ENCODE measurements at regions not wholly inside any gene's neighbourhood (a gene's known extent, or its start where the extent isn't known, plus 50 kb on each side); places are given as distances from the start of the nearest gene placed in this dataset.
A peak's percentile ranks its signal among the peaks of the same experiment; 100 is the strongest.

DNA sequence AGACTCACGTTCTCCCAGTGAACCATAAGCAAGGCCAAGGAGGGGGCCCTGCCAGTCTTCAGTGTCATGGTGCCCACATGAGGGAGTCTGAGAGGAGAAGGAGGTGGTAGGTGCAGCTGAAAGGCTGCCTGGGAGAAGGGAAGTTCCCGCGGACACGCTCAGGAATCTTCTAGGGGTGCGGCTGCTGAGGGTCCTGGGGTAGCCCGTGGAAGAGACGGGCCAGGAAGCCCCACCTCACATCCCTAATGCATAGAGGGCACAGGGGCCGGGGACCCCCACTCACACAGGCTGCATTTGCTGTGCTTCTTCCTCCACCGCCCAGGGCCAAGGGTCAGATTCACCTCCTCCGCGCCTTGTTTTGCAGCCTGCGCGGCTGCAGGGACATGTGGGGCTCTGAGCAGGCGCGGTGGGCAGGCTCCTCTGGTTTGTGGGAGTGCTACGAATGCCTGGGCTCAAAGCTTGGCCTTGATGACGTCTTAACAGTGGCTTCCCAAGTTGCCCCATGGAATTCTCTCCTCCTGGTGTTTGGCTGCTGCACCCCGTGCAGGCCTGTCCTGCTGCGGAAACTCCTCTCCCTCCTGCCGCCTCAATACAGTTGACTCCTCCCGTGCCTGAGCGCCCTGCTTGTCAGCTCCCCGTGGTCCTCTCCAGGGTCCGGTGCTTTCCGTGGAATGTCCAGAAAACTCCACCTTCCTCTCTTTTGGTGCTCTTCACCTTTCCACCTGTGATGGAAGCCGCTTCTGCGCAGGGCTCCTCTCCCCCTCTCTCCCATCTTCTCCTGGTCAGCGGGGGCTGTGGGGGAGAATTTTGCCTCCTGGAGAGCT is 95.7 kb downstream of the VAPA start:
- DNase-seq, result no peak

DNA sequence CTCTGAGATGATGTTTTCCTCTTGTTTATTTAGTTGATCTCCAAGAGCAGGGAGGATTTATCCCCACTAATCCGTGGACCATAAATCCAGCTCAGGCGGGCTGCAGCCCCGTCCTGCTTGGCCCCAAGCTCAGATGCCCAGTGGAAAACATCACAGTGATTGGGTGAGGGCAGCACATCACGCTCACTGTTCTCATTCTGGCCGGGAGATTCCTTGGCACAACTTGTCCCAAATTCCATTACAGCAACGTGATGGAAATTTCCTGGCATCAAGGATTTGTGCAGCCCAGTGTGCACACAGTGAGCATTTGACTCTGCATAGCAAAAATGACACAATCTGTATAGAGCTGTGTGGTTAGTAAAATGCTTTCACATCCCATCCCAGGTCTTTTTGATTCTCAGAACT is 96.8 kb downstream of the VAPA start:
- DNase-seq, result no peak

DNA sequence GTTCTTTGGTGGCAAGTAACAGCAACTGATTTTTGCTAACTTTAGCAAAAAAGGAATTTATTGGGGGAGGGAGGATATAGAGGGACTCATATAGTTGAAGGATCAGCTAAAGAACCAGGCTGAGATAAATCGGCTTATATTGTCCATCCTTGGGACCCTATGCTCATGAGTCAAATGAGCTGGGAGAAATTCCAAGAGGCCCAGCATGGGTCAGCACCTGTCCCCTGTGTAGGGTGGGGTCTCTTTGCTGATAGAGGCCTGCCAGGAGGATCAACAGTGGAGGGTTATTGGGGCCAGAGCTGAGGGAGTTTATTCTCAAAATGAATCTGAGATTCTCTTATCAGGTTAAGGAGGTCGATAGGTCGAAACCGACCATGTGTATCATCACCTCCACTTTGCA is 97.2 kb downstream of the VAPA start:
- no peak for DNase-seq

DNA sequence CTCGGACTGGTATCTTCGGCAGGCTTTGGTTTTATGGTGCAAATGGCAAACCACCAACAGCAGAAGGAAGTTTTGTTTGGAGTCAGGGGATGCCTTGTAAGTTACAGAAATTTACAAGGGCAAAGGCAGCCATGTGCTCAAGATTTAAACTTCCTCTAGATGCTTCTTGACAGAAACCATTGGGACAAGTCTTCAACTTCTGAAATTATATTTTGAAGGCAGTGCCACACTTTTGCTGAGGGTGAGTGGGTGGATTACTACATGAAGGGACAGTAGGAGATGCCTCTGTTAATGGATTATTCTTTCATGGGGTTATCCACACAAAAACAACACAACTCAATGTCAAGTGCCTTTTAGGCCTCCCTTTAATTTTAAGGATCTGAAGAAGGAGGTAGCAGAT is 97.9 kb downstream of the VAPA start:
- DNase-seq, result no peak

DNA sequence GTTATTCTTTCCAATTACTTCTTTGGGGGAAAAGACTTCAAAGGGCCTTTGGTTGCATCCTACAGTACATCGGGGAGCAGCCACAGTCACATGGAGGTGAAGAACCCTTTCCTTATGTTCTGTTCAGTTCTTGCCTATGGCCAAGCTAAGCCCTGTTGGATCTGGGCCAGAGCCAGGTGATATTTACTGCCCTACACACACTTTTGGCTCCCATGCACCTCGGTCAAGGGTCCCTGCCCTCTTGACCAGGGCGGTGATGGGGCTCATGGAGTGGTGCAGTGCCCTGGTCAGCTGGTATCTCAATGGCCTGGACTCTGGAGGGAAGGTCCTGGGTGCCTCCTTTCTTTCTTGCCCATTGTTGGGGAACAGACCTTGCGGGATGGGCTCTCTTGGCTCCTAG is 98.7 kb downstream of the VAPA start:
- no peak for DNase-seq

DNA sequence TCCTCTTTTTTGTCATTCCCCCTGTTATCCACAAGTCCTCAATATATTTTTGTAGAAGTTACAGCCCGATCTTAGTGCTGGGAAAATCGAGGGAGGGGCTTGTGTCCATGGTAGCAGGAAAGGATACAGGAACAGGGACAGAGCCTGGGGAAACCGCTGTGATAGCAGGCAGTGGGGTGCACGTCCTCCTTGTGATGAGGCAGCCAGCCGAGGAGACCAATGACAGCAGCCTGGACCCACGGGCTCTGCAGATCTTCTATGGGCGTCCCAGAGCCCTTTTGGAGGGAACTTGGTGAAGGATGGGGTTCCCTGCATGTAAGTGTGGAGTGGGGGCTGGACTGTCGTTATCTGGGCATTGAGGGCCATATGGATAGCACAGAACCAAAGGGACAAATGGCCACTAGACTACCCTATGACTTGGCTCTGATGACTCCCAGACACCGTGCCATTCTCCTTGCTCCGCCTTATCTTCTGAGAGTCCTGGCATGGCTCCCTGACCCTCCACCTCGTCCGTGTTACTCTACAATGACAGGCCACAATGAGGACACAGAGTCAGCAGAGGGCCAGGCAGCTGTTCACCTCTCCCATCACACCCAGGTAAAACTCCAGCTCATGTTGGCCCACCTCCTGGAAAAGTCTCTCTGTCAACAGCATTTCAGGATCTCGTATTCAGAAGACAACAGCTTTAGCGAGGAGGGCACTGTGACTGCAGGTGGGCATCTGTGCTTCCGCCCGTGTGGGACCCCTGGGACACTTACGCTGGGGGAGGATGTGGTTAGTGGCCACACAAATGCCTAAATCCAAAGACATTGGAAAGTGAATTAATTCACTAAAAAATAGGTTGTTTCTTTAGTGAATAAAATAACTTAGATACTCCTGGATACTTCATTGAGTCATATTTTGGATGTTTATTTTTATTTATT is 100.1 kb downstream of the VAPA start:
- DNase-seq, result no peak

DNA sequence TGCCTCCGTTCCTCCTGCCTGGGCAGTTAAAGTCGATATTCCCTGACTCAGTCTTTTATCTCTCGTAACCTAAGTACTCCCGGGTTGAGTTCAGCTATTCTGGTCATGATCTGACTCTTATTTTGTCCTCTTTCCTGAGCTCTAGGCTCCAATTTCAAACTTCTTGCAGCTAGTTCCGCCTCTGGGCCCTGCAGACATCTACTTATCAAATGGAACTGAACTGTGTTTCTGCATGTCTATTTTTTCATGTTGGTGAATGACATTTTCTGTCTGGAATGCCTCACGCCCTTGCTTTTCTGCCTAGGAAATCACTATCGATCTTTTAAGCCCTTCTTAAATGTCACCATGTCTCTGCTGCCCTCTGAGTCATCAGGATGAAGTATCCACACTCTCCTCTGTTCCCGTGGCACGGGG is 101.5 kb downstream of the VAPA start:
- no peak for DNase-seq

DNA sequence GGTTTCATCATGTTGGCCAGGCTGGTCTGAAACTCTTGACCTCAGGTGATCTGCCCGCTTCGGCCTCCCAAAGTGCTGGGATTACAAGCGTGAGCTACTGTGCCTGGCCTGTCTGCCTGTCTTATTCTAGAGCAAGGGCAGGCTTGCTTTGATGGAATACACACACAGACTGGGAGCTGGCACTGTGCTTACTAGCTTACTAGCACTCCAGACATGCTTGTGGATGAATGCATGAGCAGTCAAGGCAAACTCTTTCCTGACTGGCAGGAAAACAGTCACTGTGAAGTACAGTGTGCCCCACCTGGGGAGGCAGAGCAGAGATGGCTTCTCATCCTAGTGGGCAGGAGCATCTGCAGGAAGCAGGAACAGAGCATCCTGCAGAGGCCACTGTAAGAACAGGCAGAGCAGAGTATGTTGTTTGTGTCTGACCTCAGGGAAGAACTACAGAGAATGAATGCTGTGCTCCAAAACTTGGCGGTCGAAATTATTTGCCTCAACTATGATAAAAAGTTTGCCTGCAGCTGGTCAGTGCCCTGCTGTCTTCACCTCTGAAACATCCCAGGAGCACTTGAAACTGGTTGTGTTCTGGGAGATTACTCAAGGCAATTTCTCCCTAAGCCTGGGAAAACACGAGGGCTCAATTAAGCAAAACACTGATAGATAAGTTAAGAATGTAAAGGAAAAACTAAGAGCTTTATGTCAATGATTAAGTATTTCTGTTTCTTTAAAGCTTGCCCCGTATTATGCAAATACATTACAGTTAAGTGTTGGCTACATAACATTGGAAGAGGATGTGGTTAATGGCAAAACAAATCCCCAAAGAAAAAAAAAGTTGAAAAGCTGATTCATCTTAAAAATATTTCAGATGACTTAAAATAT is 102.4 kb downstream of the VAPA start:
- peak in 1 of 2 experiments; percentile 6 for DNase-seq

DNA sequence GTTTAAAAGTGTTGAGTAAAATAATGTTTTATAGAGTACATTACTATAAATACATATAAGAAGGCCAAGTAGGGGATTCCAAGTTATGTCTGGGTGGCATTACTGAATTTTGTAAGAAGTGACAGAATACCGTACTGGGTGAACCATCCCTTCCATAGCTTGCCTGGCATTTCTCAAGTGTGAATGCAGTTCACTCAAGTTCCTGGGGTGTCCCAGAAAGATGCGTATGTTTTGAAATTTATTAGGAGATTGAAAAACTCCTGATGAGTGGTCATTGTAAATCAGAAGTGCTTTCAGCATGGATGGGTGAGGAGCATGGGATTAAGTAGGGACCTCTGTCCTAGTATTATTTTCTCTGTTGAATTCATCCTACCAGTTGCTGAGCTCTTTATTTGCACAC is 103.2 kb downstream of the VAPA start:
- no peak for DNase-seq

DNA sequence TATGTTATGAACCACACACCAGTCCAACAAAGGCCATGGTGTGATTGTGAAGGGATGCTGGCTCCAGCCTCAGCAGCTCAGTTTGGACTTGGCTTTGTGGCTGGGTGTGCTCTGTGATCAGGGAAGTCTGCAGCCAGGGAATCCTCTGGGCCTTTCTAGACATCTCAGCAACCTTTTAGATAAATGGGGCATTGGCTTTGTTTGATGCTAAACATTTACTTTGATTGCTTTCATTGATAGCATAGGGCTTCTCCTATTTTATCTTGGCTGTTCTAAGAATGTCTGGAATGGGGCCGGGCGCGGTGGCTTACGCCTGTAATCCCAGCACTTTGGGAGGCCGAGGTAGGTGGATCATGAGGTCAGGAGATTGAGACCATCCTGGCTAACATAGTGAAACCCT is 104.5 kb downstream of the VAPA start:
- no peak for DNase-seq

DNA sequence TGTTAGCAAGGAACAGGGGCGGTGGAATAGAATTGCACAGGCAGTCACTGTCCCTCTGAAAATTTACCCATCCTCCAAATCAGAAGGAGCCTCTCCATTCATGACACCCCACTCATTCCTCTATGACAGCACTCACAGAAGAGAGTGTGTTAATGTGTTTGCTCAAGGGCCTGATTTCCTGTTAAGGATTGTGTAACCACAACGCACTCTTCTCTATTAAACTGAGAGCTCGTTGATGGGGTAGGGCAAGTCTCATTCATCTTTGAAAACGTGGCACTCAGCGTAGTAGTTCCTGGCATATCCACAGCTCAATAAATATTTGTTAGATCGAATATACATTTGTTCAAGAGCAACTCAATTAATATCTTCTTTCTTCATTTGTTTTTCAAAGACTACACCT is 106.4 kb downstream of the VAPA start:
- DNase-seq, result no peak

DNA sequence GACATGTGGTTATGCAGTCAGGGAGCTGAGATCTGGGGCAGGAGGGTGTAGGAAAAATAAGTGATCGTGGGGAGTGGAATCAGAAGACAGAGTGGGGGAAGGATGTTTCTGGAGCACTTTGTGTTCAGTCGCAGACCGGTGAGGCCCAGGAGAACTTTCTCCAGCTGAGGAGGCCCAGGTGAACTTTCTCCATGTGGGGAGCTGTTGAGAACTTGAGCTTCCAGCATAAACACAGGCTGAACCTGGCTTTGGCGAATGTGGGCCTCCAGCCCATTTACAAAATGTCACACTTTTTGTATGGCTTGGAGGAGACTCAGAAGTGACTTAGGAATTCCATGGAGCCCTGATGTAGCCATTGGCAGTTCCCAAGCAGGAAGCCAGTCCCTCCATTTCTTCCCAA is 108.5 kb downstream of the VAPA start:
- DNase-seq, result no peak

DNA sequence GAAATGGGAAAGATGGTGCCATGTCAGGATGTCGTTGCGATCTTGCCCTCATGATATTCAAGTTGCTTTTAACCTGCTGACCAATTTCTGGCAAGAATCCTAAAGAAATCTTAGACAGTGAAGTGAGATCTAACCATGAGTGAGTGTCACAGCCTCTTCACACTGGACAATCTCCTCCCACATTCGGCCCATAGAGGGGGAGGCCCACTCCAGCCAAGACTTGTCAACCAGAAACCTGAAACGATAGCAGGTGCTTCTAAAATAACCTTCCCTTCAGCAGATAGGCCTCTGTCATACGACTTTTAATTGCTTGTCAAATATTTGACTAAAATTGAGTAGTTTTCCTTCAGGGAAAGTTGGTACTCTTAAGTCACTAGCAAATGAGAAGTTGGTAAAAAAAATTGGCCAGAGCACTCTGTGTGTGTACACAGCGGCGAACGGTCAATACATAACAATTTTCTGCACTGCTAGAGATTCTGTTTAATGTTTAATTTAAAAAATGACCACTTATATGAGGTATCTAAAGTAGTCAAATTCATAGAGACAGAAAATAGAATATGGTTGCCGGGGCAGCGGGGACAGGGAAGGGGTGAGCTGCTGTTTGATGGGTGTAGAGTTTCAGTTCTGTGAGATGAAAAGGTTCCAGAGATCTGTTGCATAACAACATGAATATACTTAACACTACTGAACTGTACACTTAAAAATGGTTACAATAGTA is 110.2 kb downstream of the VAPA start:
- no peak for DNase-seq

DNA sequence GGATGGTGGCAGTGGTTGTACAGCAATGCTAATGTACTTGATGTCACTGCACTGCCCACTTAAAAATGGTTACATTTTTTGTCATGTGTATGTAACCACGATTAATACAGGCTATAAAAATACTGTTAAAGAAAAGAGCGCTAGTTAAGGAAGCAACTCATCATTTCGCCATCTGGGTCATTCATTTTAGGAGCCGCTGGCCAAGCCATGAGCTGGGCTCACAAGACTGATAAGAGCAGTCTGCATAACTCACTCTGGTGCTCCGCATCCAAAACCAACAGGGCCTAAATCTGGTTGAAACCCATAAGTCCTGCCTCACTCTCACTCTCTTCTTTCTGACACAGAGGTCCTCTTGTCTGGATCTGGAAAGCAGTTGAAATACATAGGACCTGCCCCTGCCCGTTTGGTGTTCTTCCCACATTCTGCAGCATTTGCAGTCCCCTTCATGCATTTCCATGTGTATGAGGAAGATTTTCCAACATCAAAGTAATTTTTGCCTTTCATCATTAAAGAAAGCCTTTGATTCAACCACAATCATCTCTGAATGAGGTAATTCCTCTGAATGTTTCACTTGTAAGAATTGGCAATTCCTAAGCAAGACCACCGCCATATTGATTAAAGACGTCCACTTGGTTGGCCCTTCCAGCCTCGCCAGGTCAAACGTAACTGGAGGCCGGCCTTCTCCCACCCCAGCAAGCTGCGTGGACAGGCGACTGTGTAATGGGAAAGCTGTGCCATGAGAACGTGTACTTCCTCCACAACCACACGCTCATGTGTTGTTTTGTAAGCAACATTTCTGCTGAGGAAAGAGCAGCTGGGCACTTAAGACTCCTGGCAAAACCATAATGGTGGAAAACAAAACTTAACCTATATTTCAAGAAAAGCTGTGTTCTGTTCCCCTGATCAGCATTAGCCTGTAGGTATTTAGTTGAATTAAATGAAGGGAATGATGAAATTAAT is 112.2 kb downstream of the VAPA start:
- DNase-seq, result no peak

DNA sequence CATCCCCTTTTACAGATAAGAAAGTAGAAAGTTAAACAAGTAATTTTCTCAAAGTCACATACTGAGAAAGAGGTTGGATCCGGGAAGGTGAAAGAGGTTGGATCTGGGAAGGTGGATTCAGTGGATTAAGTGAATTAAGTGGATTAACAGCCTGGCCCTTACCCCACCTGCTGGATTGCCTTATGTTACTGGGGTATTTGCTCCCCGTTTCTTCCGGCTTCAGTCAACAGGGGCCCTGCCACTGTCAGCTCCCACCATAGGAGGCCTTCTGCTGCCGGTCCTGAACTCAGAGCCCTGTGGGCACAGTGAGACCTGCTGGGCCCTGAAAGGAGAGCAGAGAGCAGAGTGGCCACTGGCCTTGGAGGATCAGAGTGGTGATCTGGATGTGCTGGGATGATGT is 113.2 kb downstream of the VAPA start:
- DNase-seq, result no peak

DNA sequence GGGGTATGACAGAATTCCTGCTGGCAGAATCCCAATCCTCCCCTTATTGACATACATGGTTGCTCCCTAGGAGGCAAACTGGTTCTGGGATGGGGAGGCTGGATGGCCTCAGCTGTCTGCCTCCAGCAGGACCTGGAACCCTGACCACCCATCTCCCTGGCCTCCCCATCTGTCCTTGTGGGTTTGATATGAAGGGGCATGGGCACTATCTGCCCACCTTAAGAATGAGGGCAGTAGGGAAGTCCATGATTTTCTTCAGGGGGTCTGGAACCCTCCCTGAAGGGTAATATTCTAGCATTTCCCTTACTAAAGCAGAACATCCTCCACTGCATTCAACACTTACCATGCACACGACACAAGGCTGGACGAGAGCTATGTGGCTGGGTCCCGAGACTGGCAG is 113.6 kb downstream of the VAPA start:
- DNase-seq, result no peak

DNA sequence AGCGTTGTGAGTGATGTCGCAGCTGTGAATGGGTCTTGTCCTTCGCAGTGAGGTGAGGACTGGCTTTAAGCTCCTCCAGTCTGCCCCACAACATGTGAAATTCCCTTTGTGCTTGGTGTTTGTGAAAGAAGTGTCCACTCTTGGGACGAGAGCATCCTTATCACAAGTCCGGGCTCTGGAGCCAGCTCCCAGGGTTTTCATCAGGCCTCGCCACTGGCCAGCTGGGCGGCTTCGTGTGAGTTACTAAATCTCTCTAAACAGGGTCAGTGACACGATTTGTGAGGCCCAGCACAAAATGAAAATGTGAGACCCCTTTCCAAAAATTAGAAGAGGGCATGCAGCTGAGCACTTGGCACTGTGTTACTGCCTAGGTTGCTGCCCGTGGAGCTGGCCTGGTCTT is 115.9 kb downstream of the VAPA start:
- no peak for DNase-seq

DNA sequence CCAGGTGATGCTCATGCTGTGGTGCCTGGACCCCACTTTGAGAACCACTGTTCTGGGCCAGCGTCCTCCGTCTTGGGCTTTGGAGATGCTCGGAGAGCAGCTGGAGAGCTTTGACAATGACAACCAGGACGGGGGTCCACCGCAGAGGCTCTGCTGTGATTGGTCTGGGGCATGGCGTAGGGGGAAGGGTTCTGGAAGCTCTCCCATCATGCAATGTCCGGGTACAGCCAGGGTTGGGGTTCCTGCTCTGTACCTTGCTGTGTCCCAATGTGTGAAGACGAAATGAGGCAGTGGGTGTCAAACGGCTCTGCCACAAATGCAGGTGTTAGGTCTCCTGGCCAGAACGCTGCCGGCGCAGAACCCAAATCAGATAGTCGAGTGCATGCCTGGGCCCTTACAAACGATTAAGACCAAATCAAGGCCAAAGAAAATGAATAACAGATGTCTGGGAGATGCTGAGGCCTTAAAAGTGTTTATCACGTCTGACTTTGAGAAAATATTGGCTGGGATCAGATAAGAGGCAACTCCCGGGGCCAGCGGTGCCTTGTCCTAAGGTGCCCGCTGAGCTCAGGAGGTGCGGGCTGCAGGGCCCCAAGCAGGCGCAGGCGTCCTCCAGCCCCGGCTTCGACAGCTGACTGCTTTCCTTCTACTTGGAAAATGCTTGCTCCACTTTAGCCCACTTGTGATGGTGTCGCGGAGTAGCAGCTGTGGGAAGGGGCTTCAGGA is 117.2 kb downstream of the VAPA start:
- no peak for DNase-seq

DNA sequence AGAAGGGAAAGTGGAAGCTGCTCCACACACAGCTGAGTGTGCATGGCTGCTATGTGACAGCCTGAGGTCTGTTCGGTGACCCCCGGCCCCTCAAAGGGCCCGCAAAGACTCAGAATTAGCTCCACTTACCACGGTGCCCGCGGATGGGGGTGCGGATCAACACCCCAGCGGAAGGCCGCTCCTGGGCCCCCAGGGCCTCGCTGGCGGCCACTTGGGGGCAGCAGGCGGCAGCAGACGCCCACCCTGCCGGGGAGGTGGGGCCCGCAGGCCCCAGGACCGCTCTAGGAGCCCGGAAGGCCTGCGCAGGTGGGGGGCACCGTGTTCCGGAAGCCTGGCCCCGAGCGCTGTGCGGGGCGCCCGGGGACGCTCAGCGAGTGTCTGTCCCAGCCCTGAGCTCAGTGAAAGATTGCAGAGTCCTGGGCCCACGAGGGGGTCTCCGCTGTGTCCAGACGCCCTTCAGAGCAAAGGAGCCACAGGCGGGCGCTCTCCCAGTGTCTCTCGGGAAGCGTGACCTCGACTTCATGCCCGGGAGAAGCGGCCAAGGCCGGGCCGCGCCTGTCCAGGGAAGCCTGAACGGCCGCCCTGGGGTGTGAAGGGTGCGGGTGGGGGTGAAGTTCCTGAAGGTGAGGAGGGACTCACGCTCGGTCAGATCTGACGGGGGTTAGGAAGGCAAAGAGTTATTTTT is 118.7 kb downstream of the VAPA start:
- no peak for DNase-seq

DNA sequence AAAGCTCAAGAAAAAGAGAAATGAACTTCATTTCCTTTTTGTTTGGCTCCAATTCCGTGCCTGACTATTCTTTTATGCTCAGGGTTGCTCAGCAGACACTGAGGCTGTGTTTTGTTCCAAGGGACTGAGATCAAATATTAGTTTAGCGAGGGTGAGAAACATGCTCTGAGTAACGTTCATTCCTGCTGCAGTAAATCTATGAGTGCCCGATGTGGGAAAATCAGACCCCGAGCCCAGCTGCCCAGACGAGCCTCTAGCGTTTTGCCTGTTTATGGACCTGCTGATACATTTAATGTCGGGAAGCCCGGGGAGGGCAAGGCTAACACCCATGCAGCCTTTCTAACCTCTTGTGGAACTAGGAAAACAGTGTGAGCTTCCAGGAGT is 119.2 kb downstream of the VAPA start:
- no peak for DNase-seq

Measured in NCI-H526 (cell line).